ENCODE measurements at regions not wholly inside any gene's neighbourhood (a gene's known extent, or its start where the extent isn't known, plus 50 kb on each side); places are given as distances from the start of the nearest gene placed in this dataset.

GRCh38 chr1:30489737-30490389, 233.5 kb downstream of the MATN1 start:
- TF ChIP-seq CTCF (IDR thresholded peaks at IDR 0.05; ENCODE audit: low read depth, low read length) = no peak
- TF ChIP-seq POLR2A (IDR thresholded peaks at IDR 0.05; ENCODE audit: extremely low read depth, insufficient read length) = no peak

Data from NB4 (cell line).